A549 (cell line): ENCODE measurements at regions not wholly inside any gene's neighbourhood (a gene's known extent, or its start where the extent isn't known, plus 50 kb on each side); places are given as distances from the start of the nearest gene placed in this dataset.

Source experiments
- EP300 ChIP-seq, 2 experiments: fragments of >200 bp; sonication (Bioruptor Twin); formaldehyde crosslinking; IDR thresholded peaks; 2 replicates in 1 of 2; 3 replicates in 1 of 2; pipeline ENCODE4 v1.6.1; 2016 to 2017
- MAFK ChIP-seq: fragments of 450-650 bp; IDR thresholded peaks from 2 replicates; pipeline ENCODE4 v1.6.1; 2014; ENCODE audit not compliant: partially characterized antibody
- MAZ ChIP-seq: fragments of 150-350 bp; IDR thresholded peaks from 2 replicates; pipeline ENCODE4 v1.6.1; 2014; ENCODE audit warnings: antibody characterized with exemption, low read depth, low read length, borderline replicate concordance
- POLR2A ChIP-seq: IDR thresholded peaks from 2 replicates; pipeline ENCODE4 v1.6.1; 2012; ENCODE audit warnings: mild to moderate bottlenecking, low read length
- RAD21 ChIP-seq, 2 experiments: fragments of >200 bp in 1 of 2; sonication (Bioruptor Twin) in 1 of 2; formaldehyde crosslinking in 1 of 2; IDR thresholded peaks in 1 of 2; conservative IDR thresholded peaks in 1 of 2; 2 replicates in 1 of 2; 3 replicates in 1 of 2; pipeline ENCODE4 v1.6.1; 2012 to 2018; ENCODE audit warnings: inconsistent platforms in 1 of 2
- ZC3H11A ChIP-seq: fragments of 450-650 bp; IDR thresholded peaks from 2 replicates; pipeline ENCODE4 v1.6.1; 2014; ENCODE audit warnings: antibody characterized with exemption, mild to moderate bottlenecking
- TF ChIP-seq, protein P1 (sequence below): fragments of >200 bp; sonication (Bioruptor Twin); formaldehyde crosslinking; IDR thresholded peaks from 3 replicates; pipeline ENCODE4 v1.5.1; 2016
- TF ChIP-seq, protein P2 (sequence below): fragments of 200-600 bp; sonication (generic); IDR thresholded peaks from 2 replicates; pipeline ENCODE4 v1.6.1; 2016; ENCODE audit warnings: antibody characterized with exemption, mild to moderate bottlenecking, moderate library complexity

DNA sequence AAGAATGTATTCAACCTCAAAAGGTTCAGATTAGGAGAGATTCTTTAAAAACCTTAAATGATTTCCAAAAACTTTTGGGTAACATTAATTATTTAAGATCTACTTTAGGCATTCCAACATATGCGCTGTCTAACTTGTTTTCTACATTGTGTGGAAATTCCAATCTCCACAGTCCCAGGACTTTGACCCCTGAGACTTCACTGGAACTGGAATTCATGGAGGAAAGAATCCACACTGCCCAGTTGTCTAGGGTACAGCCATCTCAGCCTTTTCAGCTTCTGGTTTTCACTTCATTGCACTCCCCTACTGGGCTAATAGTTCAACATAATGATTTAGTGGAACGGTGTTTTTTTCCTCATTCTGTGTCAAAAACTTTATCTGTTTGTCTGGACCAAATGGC, 161.5 kb downstream of the IER5 start:
- TF ChIP-seq, protein P1, sequence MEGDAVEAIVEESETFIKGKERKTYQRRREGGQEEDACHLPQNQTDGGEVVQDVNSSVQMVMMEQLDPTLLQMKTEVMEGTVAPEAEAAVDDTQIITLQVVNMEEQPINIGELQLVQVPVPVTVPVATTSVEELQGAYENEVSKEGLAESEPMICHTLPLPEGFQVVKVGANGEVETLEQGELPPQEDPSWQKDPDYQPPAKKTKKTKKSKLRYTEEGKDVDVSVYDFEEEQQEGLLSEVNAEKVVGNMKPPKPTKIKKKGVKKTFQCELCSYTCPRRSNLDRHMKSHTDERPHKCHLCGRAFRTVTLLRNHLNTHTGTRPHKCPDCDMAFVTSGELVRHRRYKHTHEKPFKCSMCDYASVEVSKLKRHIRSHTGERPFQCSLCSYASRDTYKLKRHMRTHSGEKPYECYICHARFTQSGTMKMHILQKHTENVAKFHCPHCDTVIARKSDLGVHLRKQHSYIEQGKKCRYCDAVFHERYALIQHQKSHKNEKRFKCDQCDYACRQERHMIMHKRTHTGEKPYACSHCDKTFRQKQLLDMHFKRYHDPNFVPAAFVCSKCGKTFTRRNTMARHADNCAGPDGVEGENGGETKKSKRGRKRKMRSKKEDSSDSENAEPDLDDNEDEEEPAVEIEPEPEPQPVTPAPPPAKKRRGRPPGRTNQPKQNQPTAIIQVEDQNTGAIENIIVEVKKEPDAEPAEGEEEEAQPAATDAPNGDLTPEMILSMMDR, result no peak
- no peak for TF ChIP-seq EP300 (IDR thresholded peaks at IDR 0.05)
- no peak for TF ChIP-seq POLR2A
- no peak for TF ChIP-seq ZC3H11A
- no peak for TF ChIP-seq RAD21 (conservative IDR thresholded peaks at IDR 0.05 in 1 of 2, IDR thresholded peaks at IDR 0.05 in 1 of 2)
- no peak for TF ChIP-seq MAZ
- TF ChIP-seq, protein P2, sequence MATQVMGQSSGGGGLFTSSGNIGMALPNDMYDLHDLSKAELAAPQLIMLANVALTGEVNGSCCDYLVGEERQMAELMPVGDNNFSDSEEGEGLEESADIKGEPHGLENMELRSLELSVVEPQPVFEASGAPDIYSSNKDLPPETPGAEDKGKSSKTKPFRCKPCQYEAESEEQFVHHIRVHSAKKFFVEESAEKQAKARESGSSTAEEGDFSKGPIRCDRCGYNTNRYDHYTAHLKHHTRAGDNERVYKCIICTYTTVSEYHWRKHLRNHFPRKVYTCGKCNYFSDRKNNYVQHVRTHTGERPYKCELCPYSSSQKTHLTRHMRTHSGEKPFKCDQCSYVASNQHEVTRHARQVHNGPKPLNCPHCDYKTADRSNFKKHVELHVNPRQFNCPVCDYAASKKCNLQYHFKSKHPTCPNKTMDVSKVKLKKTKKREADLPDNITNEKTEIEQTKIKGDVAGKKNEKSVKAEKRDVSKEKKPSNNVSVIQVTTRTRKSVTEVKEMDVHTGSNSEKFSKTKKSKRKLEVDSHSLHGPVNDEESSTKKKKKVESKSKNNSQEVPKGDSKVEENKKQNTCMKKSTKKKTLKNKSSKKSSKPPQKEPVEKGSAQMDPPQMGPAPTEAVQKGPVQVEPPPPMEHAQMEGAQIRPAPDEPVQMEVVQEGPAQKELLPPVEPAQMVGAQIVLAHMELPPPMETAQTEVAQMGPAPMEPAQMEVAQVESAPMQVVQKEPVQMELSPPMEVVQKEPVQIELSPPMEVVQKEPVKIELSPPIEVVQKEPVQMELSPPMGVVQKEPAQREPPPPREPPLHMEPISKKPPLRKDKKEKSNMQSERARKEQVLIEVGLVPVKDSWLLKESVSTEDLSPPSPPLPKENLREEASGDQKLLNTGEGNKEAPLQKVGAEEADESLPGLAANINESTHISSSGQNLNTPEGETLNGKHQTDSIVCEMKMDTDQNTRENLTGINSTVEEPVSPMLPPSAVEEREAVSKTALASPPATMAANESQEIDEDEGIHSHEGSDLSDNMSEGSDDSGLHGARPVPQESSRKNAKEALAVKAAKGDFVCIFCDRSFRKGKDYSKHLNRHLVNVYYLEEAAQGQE, result no peak
- TF ChIP-seq MAFK, result no peak
